NCI-H748 (cell line): ENCODE measurements at regions not wholly inside any gene's neighbourhood (a gene's known extent, or its start where the extent isn't known, plus 50 kb on each side); places are given as distances from the start of the nearest gene placed in this dataset.

Source experiments
- DNase-seq: peaks from one replicate; lab custom pipeline; 2025; ENCODE audit not compliant: unreplicated experiment; lab: John Stamatoyannopoulos, UW

DNA sequence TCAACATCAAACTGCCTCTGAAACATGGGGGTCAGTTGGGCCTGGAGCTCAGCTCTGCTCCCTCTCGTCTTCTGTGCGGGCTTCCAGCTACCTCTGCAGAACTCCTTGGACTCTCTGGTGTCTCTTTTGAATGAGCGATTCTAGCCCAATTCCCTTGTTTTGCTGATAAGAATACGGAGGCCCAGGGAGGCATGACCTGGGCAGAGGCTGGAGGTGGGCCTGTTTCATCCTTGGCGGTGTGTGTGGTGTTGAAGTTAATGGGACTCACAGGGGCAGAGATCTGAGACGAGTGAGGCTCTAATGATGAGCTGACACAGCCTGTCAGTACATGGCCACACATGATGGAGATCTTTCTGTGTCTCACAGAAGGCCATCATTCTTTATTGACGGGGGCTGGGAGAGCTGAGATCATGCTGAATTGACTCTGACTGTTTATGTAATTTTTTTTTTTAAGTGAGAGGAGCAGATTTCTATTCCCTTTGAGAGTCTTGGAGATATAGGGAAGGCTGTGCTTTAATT is 134.5 kb downstream of the URB2 start:
- DNase-seq, result no peak

DNA sequence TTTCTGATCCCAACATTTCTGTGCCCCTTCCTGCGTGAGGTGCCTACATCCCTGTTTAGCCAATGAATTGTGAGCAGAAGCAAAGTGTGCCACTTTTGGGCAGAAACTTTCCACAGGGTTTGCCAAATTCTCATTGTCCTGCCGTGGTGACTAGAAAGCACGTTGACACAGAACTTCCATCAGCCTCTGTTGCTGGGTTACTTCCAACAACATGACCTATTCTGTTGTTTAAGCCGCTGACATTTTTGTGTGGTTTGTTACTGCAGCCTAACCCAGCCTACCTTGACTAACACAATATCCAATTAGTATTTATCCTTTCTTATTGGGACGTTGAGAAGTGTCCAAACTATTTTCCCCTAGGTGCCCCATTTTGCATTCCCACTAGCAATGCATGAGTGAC is 136.8 kb downstream of the URB2 start:
- DNase-seq, result no peak

DNA sequence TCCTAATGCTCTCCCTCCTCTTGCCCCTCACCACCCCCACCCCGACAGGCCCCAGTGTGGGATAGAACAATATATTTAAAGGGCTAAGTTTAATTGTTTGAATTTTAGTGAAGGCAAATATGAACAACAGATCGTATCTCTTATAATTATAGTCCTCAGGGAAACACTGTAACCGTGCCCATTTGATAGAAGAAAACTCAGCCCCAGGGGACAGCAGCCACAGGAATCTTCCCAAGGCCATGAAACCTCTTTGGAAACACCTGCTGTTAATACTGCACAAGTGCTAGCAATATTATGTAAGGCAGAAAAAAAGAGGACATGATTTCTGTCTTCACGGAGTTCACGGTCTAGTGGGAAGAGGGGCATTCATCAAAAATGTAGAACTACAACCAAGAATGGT is 142.2 kb downstream of the URB2 start:
- DNase-seq, result peak; percentile 84

DNA sequence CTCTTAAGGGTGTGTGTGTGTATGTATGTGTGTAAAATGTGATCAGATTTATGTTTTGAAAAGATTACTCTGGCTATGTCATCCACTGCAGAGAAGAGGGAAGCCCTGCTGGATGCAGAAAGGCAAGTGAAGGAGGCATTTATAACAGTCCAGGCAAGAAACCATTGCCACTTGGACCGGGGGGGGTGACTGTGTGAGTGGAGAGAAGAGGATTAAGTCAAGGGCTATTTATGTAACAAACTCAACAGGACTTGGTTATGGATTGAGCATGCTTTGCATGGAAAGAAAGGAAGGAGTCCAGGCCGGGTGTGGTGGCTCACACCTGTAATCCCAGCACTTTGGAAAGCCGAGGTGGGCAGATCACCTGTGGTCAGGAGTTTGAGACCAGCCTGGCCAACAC is 143.0 kb downstream of the URB2 start:
- DNase-seq, result no peak

DNA sequence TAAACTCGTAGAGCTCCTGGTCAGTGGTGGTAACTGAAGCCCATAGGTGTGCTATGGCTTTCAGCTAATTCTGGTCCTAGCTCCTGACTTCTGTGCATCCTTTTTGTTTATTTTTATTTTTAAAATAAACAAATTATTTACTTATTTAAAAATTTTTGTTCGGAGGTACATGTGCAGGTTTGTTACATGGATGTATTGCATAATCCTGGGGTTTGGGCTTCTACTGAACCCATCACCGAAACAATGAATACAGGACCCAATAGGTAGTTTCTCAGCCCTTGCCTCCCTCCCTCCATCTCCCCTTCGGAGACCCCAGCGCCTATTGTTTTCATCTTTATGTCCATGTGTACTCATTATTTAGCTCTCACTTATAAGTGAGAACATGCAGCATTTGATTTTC is 143.8 kb downstream of the URB2 start:
- DNase-seq, result no peak

DNA sequence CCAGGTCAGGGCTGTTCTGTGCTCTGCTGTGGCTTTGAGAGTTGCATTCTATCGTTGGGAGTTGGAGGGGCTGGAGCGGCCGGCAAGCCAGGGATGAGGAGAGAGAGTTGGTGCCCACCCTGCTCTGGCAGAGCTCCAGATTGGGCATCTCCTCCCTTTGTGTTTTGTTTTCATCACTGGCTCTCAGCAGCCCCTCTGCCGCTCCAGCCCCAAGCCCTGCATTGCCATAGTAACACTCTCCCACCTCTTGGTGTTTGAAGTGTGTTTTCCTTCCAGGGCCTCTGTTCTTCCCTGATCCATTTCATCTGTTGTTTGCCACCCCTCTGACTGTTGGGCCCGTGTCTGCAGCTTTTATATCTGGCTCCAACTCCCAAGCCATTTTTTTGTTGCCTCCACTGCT is 152.7 kb downstream of the URB2 start:
- peak; percentile 79 for DNase-seq

DNA sequence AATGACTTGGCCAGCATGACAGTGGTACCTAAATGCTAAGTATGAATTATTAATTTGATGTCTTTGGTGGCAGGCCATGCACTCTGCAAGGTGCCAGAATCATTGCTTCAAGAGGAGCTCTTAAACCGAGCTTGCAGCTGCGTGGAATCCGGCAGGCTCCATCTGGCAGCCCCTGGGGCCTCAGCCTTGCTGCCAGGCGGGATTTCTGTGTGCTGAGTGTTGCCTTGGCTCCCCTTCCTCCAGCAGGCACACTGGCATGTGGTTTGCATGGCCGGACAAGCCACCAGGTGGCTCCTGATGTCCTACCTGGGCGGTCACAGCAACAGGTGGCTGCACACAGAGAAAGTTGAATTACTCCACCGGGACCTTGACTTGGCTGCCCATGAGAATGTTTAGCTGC is 155.4 kb downstream of the URB2 start:
- no peak for DNase-seq

DNA sequence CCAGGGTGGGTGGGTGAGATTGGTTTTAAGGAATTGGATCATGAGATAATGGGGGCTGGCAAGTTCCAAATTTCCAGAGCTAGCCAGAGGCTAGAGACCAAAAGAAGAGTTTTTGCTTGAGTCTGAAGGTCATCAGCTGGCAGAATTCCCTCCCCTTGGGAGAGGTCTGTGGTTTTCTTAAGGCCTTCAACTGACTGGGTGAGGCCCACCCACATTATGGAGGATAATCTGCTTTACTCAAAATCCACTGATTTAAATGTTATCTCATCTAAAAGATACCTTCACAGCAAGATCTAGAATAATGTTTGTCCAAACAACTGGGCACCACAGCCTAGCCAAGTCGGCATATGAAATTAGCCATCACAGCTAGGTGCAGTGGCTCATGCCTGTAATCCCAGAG is 156.4 kb downstream of the URB2 start:
- no peak for DNase-seq

DNA sequence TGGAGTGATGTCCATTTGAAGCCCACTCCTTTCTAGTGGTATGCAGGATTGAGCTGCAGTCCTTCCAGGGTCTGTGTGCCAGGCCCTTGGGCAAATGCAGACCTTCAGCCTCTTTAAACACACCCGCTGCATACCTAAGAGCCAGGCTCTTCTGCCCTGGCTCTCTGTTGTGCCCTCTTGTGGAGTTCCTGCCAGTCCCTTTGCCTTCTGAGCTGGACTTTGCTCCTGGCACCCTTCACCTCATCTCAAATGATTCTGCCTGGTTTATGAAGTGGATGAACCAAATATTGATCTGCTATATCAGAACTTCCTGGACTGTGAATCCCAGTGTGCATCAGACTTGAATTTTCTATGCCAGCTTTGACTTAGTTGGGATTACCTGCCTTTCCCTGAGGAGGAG is 158.8 kb downstream of the URB2 start:
- no peak for DNase-seq

DNA sequence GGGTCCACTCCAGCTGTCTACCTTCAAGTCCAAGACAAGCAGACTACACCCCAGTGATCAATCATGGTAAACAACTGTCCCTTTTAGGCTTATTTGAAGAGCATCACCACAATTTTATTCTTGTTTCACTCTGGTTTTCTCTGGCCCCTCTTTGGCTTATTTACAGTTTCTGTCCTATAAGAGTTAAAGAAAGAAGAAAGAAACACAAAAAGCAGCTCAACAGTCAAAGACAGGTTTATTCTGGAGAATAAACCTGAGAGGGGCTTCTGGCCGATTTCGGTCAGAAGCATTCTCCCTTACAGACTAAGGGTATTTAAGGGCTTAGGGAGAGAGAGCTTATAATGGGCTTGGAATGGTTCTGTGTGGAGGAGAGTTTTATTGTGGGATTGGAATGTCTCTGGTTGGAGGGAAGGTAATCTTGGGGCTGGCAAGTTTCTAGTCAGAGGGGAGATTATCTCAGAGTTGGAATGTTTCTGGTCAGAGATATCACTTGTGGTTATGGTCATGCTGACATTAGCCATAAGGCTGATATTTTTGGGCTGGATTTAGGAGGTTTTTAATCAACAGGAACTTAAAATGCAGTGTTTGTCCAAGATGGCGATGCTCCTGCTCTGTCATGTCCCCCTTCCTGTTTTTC is 161.0 kb downstream of the URB2 start:
- no peak for DNase-seq

DNA sequence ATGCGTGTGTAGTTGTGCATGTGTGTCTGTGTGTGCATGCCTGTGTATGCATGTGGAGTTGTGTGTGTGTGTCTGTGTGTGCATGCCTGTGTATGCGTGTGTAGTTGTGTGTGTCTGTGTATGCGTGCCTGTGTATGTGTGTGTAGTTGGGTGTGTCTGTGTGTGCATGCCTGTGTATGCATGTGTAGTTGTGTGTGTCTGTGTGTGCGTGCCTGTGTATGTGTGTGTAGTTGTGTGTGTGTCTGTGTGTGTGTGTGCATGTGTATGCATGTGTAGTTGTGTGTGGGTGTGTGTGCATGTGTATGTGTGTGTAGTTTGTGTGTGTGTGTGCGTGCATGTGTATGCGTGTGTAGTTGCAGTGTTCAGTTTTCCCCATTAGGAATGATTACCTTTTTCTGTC is 162.0 kb downstream of the URB2 start:
- DNase-seq, result no peak

DNA sequence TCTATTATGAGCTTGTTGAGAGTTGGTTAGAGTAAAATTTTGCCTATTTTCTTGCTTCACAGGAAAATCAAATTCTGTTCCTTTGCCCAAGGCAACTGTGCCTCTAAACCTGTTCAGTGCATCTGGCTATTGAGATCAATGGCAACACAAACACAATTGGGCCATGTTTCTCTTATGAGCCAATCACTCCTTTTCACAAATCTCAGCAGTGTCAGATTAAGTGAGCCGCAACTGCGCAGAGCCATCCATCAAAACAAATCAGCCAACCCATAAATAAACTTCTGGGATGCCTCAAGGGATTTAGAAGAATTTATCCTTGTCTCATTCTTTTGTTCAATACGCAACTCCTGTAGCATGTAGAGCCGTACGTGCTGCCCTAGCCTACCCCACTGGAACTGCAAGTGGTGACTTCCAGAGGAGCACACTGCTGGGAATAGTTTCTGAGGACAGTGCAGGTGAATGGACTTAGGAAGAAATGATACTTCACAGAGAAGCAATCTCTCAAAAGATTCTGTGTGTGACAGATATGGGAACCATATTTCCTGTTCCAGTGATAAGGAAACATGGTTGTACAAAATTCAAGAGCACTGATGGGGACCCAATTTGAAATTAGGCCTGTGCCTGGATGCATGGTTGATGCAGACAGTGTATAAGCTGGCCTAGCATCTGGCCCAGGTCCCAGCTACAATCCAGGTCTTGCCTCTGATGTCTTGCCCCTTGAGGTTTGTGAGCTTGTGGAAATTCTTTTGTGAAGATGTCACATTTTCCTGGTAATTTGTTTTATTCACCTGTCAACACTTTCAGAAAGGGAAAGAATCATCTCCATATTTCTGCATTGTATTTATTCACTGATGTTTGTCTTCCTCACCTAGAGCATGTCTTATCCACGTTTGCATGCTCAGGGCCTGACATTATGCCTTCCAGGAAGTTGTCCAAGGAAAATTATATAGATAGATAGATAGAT is 166.2 kb downstream of the URB2 start:
- no peak for DNase-seq

DNA sequence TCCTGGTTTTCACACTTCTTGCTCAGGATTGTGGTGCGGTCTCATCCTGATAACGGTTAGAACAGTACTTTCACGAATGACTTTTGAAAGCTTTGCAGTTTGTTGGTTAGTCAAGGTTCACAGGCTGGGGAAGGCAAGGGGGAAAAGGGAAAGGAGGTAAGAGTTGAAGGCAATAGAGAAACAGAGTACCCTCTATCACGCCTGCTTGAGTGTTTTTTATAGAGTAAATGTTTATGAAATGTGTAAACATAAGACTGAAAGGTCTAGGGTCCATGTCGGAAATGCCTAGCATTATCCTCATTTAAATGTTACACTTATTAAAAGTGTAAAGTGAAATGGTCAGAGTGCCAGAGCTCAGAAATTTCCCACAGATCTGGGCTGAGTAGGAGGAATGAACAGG is 167.4 kb downstream of the URB2 start:
- no peak for DNase-seq

DNA sequence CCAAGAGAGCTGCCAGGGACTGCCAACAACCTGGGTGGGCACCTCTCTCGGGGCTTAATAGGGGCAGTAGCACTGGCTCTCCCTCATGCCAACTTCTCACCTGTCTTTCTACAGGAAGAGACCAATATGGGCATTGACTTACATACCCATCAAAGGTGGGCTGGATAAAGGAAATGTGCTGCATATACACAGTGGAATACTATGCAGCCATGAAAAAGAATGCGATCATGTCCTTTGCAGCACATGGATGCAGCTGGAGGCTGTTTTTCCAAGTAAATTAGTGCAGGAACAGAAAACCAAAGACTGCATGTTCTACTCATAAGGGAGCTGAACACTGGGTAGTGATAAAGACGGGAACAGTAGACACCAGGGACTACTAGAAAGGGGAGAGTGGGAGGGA is 172.5 kb downstream of the URB2 start:
- DNase-seq, result no peak

DNA sequence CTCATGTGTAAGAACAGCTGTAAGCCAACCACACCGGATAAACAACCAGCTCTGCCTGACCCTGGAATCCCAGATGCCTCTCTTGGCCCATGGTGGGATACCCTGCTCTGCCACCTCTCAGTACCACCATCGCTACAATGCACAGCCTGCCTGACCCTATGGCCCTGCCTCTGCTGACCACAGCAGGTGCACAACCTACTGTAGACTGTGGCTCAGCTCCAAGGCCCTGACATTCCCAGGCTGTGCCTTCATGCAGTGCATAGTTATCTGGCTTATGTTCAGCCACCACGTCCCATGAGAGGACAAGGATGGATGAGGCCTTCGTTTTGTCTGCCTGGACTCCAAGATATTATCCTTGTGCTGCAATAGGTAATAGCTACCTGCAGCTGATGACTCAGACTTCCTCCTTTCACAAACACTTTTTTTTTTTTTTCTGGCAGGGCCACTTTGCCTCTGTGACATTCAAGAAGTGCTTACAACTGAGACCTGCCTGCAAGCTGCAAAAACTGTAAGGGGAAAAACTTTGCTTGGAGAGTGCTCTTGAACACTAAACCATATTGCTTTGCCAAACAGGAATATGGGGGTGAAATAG is 177.7 kb downstream of the URB2 start:
- no peak for DNase-seq

DNA sequence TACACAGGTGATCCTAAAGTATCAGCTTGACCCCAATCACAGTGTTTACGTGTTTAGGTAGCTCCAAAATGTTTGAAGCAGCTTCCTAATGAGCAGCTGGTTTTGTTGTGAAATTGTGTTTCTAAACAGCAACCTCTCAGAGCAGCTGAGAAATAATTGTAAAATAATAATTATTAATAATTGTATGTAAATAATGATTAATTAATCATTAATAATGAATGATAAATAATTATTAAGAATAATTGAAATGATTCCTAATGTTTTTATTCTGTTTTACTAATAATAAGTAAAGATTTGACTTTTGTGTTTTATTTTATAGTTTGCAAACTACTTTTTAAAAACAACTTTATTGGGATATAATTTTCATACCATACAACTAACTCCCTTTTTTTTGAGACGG is 182.2 kb downstream of the URB2 start:
- no peak for DNase-seq

DNA sequence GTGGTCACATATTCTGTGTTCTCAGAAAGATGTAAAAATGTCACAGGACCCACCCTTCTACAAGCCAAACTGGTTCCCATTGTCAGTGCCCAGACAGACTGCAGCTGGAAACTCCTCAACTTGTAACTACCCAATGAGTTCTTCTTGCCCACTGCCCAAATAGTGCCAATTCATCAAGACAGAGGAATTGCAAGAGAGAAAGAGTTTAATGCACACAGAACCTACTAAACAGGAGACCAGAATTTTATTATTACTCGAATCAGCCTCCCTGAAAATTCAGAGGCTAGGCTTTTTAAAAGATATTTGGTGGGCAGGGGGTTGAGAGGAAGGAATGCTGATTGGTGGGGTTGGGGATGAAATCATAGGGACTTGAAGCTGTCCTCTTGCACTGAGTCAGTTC is 184.1 kb downstream of the URB2 start:
- no peak for DNase-seq

DNA sequence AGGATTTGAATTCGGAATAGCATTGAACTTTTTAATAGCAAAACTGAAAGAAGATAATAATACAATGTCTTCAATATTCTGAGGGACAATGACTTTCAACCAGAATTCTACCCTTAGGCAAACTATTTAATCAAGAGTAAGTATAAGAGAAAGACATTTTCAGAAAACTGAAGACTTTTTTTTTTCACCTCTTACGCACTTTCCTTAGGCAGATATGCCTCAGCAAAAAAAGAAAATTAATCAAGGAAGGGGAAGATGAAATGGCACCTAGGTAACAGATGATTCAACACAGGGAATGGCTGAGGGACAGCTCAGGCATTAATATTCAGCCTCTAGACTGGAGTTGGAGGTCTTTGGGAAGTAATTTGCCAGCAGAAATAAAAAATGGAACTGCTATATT is 184.9 kb downstream of the URB2 start:
- no peak for DNase-seq

DNA sequence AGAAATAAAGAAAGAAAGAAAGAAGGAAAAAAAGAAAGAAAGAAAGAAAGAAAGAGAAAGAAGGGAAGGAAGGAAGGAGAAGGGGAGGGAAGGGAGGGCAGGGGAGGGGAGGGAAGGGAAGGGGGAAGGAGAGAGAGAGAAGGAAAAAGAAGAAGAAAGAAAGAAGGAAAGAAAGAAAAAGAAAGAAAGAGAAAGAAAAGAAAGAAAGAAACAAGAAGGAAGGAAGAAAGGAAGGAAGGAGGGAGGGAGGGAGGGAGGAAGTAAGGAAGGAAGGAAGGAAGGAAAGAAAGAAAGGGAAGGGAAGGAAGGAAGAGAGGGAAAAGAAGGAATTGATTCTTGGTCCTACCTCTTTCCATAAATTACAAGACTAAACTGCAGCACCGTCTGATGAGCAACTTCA is 186.1 kb downstream of the URB2 start:
- DNase-seq, result no peak

DNA sequence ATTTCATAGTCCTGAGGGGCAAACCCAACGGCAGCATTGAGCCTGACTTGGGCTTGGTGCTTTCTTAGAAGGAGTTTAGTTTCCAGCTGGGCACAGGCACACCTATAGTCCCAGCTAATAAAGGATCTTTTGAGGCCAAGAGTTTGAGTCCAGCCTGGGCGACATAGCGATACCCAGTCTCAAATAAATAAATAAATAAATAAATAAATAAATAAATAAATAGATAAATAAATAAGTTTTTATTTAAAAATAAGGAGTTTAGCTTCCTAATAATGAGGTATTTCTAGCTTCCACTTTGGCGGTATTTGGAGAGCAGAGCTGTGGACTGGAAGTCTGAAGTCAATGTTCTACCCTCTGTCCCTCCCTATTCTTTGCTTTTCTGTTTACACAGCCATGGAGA is 186.6 kb downstream of the URB2 start:
- no peak for DNase-seq

DNA sequence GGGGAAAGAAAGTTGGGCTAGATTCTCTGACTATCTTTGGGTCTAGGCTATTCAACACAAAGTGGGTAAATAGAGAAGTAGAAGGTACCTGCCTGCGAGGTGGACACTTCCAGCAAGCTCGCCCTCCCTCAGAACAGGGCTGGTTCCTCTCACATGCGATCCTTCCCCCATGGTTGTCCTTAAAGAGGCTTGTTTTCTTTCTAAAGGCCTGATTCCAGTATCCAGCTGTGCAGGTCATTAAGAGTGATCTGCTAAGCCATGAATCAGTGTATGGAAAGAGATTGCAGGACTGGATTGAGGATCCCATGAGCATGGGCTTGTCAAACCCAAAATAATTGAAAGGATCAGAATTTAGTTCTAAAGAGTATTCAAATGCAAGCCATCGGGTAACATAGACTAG is 189.0 kb downstream of the URB2 start:
- no peak for DNase-seq

DNA sequence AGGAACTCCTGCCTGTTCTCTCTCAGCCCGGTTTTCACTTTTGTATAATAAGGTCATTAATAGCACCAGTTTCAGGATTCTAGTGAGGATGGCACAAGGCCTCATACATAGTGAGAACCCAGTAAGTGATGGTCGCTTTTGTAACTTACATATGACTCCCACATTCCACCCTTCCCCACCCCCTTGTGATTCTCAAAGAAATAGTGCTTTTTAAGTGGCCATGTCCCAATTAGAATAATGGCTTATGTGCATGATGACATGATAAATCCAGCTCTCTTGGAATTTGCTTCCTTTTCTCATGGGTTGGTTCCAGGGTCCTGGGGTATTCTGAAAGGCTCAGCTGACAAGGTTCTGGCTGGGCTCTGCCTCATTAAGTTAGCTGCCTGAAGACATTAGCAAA is 189.9 kb downstream of the URB2 start:
- no peak for DNase-seq
